GM21825 (cell line): ENCODE measurements at regions not wholly inside any gene's neighbourhood (a gene's known extent, or its start where the extent isn't known, plus 50 kb on each side); places are given as distances from the start of the nearest gene placed in this dataset.
"Not testable (repeated sequence)": the region's sequence is repeated elsewhere in the genome, so short reads cannot be mapped to it uniquely, and the experiment has no call there.

ENCODE experiments used
- ATAC-seq: cut with Tn5 transposase; IDR thresholded peaks from one replicate; pipeline ENCODE4 v1.9.1; 2021; ENCODE audit warnings: mild to moderate bottlenecking, moderate library complexity; ENCODE audit not compliant: unreplicated experiment

DNA sequence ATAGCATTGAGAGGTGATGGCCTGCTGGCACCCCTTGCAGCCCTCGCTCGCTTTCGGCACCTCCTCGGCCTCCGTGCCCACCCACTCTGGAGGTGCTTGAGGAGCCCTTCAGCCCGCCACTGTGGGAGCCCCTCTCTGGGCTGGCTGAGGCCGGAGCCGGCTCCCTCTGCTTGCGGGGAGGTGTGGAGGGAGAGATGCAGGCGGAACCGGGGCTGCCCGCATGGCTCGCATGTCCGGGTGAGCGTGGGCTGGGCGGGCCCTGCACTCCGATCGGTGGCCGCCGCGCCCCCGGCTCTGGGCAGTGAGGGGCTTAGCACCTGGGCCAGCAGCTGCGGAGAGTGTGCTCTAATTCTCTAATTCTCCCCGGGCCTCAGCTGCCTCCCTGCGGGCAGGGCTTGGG lies 101.1 kb downstream of the KIF4B start:
- ATAC-seq = no peak

DNA sequence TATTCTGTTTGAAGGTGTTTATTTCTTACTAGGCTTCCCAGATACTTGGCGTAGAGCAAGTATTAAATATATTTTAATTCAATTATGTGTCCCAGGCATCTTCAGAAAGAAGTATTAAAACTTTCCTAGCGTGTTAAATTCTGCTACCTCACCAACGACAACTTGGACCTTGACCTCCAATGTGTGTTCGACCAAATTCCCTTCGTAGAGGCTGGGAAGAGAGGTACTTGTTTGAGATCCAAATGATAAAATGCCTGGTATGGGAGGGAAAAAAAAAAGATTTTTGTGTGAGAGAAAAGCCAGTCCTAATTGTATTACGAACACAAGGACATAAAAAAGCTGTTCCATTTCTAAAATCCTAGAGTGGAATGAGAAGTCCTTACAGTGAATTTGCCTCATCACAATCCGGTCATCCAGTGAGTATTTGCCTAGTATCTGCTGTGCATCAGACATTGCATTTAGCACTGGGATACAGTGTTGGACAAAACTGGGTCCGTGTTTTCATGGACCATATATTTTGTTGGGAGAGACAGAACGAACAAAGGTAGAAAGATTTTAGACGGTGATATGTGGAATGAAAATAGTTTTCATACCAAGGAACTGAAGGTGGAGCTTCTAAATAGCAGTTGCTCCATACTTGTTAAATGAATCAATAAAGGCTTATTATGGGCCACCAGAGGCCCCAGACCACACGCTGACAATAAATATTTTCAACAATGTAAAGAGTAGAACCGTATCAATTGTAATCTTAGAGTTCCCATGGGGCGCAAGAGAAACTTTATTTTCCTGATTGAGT lies 103.1 kb downstream of the KIF4B start:
- no peak for ATAC-seq

DNA sequence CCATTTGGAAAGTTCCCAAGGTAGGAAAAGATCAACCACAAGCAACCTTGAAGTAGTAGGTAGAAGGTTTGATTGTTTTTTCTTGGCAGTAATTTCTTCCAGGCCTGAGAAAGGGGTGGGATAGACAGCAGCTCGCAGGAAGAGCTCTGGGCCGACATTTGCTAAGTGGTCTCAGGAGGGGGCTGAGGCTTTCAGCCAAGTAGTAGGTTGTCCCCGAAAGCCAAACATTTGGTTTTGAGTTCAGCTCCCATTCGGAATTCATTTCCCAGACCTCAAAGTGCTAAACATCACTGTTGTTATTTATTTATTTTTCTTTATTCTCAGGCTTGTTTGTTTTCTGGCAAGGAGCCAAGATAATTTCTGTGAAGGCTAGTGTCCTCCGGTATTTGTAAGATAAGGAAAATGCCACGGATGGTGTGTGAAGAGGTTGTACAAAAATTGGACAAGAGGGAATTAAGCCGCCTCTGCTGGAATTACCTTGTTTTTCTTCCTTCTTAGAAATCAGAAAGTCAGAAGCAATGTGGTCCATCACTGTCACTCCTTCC lies 112.1 kb downstream of the KIF4B start:
- ATAC-seq = no peak

DNA sequence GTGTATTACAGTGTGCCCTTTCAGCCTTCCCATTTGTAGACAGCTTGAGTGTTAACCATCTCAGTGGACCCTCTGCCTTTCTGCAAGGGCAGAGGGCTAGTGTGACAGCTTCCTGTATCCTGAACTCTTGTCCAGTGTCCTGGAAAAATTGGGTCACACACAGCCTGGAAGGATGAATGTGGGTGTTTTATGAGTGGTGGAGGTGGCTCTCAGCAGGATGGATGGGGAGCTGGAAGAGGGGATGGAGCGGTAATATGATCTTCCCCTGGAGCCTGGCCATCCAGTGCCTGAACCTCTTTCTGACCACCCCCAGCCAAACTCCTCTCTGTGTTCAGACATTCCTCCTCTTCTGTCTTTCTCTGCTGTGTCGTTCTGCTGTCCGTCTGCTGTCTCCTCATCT lies 113.0 kb downstream of the KIF4B start:
- no peak for ATAC-seq

DNA sequence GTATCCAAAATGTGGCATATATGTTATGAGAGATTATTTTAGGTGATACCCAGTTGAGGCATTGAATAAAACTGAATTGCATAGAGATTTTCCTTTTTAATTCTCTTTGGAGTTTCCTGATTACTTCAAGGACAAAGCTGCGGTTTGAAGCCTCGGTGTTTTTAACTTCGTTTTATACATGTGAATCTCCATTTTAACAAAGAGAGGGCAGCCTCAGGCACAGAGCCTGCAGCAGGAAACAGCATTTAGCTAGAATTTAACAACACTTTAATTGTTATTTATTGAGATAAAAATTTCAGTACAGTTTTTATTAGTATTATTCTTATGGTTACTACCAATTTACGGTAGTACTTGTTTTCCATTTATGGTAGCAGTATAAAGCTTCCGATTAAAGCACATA lies 114.0 kb downstream of the KIF4B start:
- ATAC-seq = no peak

DNA sequence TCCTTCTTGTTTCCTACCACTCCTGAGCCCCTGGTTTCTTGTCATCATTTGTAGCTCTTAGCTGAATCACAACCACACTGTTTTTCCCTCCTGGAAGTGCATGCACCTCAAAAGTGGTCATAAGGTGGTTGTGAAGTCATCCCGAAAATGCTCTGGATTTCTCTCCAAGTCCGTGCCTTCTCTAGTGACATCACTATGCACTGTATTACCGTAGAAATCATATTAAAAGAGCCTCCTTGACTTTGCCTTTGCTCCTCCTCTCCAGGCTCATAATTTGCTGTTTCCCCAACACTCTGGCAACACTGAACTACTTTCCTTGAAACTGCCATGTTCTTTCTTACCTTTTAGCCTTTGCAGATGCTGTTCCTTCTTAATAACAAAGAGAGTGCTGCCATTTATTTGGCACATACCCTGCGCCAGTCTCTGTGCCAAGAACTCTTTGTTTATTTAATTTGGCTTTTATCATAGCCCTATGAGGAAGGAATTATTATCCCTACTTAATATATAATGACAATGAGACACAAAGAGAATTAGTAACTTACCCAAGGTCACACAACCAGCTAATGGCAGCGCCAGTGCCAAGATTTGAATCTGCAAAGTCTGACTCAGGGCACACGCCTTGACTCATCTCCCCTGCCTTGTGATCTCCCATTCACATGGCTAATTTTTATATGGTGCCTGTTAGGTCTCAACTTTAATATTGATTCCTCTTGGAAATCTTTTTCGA lies 115.4 kb downstream of the KIF4B start:
- no peak for ATAC-seq

DNA sequence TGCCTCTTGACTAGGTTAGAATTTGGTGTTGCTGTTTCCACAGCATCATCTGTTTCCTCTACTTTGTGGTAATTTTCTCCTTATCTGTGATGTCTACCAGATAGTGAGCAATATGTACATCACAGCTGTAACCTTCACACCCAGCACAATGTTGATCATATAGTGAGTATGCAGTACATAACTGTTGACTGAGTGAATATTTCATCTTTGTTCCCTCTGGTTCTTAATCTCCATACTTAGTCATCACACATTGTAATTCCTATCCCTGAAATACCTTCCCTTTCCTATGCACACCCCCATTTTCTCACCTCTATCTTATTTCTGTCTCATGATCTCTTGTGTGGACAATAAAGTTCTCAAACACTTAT lies 115.9 kb downstream of the KIF4B start:
- ATAC-seq = no peak

DNA sequence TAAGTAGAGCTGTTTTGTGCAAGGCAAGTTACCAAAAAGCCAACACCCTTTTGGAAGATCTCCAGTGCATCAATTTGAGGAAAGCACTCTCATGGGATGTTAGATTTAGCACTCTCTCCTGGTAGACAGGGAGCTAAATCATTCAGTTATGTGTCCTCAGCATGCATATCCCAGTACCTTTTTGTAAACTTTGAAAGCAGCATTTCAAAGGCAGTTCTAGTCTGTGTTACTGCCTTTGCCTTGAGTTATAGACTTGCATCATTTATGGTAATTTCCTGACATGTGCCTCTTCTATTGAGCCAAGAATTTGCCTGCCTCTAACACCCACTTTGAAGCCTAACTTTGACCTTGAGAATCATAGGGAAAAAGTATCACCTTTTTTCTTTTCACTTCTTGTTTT lies 120.6 kb downstream of the KIF4B start:
- ATAC-seq = no peak

DNA sequence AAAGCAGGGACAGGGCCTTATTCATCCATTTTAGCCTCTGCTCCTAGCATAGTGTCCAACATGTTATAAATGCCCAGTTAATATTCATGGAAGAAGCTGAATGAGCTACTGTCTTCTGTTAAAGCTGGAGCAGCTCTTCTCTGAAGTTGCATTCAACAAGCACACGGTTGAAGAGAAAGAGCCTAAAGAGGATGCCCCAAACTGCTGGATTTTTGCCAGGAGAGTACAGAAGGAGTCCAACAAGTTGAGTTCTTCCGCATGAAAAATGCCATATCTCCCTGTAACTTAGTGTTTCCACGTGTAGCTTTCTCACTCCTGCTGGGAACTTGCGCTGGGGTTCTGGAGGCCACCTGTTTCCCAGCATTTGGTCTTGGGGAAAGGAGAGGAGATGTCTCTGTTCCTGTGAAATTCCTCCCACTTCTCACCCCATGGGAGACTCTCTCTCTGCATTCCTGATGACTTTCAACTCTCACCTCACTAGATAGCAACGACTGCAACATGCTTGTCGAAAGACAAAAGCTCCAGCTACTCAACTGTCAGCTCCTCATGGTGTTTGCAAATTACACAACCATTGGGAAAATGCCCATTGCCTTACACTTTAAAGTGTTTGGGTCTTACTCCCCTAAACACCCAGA lies 122.8 kb downstream of the KIF4B start:
- ATAC-seq = no peak

DNA sequence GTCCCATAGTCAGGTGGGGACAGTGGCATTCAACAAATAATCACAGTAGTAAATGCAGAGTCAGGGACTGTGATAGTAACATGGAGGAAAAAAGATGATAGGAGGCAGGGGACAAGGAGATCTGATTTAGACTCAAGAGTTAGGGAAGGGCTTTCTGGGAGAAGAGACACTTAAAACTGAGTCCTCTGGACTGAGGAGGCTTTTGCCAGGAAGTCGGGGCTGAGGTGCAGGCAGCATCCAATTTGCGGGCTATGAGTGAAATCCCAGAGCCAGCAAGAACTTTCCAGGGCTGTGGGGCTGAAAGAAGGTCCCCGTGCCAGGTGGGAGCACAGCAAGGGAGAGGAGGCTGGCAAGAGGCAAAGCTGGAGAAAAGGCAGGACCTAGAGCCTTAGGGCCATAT lies 124.1 kb downstream of the KIF4B start:
- no peak for ATAC-seq

DNA sequence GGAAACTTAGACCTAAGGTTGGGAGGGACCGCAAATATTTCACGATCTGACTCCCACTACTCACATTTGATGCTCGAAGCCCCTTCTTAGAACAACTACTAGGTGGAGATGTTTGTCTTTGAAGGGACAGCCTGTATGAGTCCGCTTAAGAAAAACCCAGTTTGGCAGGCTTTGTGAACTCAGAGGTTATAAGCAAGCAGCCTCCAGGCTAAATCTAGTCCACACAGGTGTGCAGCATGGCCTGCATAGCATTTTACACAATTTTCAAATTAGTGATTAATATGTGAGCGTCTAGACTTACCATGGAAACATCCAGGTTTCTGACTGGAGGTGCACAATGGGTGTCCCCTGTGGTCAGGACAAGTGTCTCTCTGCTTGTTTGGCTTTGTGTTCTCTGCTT lies 127.1 kb downstream of the KIF4B start:
- ATAC-seq = no peak

DNA sequence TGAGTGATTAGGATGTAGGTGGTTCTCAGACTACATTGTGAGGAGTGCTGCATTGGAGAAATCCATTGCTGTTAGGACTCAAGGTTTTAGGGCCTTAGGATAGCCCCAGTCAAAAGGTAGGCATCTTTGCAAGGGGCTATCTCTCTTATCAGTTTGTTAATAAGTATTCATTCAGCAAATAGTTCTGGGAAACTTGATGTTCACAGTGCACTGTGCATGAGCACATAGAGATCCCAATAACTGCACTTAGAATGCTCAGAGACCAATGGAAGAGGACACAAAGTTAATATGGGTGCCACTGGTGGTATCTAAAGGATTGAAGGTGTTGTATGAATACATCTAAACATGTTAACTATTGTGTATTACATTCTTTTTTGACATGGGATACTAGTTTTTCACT lies 131.4 kb downstream of the KIF4B start:
- no peak for ATAC-seq

DNA sequence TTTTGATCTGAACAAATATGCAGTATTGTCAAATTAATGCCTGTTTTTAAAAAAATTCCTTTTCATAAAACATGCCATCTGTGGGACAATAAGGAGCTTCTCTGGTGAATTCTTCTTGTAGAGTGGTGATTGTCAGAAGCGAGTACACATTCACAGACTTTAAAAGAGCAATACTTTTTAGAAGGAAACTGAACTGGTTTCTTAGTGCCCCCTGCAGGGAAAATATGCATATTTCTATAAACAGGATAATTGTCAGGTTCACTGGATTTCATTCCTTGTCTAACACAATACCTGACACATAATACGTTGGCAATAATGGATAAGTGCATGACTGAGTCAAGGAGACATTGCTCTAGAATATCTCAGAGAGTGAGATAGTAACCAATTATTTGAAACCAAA lies 133.7 kb downstream of the KIF4B start:
- no peak for ATAC-seq

DNA sequence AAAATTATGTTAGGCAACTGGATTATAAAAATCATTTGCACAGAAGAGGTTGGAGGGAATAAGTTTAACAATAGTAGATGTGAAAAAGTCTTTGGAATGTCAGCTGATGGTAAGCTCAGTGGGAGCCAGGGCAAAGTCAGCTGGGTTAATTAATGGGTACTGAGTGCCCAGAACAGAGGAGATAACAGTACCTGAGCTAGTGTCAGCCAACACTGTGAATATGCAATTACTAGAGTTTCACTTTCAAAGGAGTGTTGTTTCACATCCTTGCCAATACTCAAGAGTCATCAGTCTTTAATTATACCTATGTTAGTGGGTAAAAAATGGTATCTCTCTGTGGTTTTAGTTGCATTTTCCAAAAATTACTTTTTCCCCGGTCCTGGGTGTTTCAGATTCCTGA lies 135.1 kb downstream of the KIF4B start:
- no peak for ATAC-seq

DNA sequence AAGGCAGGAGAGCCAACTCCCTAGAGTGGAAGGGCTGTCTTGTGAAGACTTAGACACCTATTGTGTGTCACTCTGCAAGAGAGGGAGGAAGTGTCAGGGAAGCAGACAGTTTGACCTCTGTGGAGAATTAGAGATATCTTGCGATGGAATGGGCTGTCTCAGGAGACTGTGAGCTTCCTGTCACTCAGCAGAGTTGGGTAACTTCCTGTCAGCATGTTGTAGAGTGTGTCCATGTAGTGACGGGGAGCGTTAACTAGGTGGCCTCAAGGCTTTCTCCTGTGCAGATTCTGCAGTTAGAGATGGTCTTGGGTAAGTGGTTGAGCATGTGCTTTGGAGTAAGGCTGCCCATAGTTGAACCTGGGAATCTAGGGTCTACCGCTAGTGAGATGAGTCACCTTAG lies 136.5 kb downstream of the KIF4B start:
- no peak for ATAC-seq

DNA sequence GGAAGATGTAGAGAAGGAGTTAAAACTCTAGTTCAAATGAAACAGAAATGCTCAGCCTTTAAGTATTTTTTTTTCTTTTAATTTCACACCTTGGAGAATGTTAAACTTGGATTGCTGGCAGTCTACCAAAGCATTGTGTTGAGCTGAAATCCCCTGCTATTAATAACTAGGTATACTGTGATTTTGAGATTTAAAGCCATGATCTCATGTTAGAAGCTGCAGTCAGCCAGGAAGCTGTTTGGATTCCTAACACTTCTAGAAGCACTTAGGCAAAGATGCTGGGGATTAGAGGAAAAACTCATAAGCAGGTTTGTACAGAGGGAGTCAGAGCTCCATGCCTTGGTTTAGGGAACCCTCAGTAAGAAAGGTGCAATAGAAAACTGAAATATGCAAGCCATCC lies 141.4 kb downstream of the KIF4B start:
- no peak for ATAC-seq

DNA sequence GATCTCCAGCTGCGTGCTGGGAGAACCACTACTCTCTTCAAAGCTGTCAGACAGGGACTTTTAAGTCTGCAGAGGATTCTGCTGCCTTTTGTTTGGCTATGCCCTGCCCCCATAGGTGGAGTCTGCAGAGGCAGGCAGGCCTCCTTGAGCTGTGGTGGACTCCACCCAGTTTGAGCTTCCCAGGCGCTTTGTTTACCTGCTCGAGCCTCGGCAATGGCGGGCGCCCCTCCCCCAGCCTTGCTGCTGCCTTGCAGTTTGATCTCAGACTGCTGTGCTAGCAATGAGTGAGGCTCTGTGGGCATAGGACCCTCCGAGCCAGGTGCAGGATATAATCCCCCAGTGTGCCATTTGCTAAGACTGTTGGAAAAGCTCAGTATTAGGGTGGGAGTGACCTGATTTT lies 149.5 kb downstream of the KIF4B start:
- not testable (repeated sequence) for ATAC-seq

DNA sequence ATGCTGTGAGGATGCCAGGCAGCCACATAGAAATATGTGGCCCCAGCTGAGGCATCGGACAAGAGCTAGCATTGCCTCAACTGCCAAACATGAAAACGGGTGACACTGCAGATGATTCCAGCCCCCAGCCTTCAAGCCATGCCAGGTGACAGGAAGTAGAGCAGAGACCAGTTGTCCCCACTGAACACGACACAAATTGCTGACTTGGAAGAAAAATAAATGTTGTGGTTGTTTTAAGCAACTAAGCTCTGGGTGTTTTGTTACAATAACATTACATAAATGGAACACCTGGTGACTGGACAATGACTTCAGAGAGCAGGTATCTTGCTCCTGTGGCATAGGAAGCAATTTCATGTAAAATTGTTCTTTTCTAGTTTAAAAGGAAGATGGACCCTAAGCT lies 154.2 kb downstream of the KIF4B start:
- no peak for ATAC-seq

DNA sequence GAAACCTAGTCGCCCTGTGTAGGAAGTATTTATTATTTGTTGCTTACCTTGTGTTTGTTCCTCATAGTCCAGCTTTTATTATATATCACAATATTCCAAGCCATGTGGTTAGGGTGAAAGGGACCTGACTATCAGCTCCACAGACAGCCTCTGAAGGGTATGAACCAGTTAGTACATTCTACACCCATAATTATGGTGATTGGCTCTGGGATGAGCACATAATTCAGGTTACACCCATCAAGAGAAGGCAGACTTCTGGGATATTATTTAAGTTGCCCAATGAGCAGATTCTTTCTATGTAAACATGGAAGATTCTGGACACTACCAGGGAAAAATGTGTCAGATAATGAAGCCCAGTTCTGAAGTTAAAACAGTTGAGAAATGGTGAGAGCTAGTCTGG lies 168.0 kb downstream of the KIF4B start:
- ATAC-seq = no peak

DNA sequence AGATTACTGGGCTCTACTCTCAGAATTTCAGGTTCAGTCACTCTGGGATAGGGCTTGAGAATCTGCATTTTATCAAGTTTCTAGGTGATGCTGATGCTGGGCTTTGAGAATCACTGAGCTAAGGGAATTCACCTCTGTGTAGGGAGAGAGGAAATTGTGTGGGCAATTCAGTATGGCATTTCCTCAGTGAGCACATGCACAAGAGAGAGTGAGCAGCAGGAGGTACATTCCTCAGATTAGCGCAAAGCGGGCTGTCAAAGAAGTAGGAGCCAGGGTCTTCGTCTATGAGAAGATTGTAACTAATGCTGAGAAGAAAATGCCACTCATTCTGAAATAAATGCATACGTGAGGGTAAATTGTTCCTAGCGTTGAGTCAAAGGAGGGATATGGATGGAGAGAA lies 175.9 kb downstream of the KIF4B start:
- ATAC-seq = no peak

DNA sequence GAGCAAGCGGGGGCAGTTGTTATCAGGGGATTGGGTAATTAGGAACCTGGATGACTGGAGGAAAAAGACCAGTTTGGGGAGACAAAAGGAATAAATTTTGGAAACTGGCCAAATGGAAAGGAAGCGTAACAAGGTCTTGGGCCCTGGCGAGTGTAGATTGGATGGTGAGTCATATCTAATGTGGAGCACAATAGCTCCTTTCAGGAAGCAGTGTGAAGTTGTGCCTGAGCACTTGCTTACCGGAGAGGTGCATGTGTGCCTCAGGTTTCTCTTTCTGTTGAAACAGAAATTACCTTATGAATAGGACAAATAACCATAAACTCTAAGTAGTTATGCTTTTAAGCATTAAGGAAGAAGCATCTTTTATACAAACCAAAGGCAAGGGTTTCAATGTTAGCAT lies 176.4 kb downstream of the KIF4B start:
- no peak for ATAC-seq

DNA sequence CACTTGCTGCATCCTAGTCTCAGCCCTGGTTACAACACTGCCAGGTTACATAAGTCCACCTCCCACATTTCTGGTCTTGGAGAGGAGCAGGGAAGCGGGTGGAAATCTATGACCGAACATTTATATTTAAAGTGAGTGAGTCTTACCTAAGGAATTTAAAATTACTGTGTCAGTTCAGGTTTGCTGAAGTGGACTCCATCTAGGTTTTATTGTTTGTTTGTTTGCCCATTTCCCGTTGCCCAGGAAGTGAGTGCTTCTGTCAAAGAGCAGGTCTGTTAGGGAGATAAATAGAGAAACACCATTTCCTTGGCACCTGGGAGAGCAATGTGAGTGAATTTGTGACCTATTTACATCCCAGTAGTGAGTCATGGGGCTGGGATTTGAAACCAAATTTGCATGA lies 179.5 kb downstream of the KIF4B start:
- ATAC-seq = no peak
